Pons (tissue), 1 donor: ENCODE measurements at regions not wholly inside any gene's neighbourhood (a gene's known extent, or its start where the extent isn't known, plus 50 kb on each side); places are given as distances from the start of the nearest gene placed in this dataset.

Experiments
- DNase-seq: peaks from one replicate; pipeline ENCODE4 v3.0.0-alpha.2; 2016; ENCODE audit warnings: low spot score

DNA sequence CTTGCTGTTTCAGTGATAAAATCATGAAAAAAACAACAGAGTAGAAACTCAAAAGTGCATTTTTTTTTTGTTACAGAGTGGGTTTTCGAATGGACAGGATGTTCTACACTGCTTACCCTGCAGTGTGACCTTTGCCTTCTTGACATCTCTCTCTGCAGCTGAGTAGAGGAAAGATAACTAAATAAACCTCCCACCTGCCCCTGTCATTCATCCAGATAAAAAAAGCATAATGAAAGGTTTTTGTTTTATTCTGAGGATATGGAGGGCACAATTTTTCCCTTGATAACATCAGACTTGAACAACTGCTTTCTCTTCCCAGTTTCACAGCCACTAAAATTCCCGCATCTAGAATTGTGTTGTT, 193.6 kb upstream of the FOXQ1 start:
- DNase-seq, result no peak

DNA sequence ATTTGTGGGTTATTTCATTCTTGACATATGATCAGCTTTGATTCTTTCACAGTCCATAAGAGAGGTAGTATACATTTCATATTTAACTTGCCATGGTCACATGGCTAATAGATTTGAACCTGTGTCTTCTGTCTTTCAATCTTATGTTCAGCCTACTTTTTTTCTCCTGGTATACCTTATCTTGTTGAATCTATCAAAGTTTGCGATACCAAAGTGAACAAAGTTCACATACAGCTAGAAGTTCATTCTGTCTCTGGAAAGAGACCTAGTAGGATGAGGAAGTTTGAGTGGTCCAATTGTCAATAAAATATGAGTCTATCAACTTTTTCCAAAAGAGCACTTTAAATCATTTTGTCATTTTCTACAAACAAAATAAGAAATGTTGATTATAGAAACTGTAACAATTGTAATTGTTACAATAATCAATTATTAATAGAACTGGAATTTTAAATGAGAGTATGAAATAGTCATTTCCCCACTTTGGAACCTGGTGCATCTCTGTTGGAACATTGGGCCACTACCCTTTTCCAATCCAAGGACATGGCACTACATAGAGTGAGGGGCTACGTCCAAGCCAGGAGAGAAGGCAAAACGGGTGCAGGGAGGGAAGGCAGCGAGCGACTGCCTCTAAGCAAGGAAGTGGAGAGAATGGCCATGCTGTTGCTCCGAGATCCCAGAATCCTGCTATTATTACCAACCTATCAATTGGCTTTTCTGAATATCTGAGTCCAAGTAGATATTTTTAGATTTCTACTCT, 194.2 kb upstream of the FOXQ1 start:
- DNase-seq, result no peak

DNA sequence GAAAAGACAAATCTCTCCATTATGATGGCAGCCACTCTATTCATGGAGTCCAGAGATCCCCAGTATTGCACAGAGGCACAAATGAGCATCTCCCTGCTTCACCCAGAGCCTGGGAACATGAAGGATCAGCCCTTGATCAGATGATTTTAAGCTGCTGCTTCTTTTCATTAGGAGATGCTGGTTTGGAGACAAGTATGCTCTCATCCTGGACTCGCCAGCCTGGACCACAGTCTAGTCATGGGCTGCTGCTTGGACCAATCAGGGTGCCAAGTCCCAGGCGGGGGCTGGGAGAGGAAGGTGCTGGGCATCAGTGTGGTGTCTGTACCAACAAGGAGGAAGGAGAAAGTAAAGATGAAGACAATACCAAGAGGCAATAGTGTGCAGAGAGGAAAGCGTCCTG, 195.7 kb upstream of the FOXQ1 start:
- DNase-seq, result no peak

DNA sequence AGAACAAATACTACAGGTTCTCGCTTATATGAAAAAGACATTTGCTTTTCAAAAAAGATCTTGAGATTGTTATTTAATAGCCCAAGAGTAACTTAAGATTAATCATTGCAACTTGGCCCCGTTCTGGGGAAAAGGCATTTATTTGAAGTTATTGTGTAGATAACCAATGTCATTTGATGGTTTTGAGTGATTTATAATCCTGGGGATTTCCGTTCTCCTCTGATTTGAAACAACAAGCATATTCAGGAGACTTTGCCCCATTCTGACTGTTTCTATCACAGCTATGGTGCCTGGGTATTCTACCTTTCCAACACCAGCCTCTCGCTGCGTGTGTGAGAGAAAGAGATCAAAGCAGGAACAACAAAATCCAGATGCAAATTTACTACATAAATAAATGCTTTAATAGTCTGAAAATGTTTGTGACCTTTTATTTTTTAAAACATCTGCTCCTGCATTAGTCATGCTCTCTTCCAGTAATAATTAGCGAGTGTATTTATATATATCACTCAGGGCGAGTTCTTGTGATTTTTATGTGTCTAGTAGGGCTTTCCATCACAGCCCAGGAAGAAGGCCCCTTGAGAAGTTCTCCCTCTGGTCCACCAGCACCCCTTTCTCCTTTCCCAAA, 197.9 kb upstream of the FOXQ1 start:
- DNase-seq, result no peak

DNA sequence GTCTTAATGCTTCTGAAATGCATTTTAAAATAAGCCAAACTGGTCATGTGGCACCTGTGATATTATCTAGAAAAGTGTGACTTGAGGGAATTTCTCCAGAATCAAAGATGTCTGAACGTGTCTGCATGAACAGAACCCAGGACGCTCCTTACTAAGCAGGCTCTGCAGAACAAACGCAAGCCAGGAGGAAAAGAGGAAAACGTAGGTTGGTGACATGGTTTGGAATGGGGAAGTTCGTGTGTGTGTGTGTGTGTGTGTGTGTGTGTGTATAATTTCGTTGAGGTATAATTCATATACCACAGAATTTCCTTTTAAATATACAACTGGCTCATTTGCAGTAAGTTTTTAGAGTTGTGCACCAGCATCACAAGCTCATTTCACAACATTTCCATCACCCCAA, 200.5 kb upstream of the FOXQ1 start:
- no peak for DNase-seq

DNA sequence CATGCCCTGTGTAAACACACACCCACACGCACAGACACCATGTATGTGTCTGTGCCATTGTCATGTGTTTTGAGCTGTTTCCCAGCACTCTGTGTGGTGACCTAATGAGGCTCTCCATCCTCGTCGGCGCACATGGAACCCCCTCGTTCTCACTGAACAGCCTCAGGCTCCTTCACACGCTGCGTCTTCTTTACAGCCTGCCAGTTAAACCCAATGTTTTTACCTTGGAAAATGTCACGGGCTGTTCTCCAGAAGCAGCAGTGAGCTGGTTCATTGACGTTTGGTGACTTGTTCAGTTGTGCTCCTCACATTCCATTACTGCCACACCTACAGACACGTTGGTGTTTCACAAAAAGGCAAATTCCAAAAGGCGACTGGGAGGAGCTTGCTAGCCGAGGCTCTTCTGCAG, 201.0 kb upstream of the FOXQ1 start:
- no peak for DNase-seq

DNA sequence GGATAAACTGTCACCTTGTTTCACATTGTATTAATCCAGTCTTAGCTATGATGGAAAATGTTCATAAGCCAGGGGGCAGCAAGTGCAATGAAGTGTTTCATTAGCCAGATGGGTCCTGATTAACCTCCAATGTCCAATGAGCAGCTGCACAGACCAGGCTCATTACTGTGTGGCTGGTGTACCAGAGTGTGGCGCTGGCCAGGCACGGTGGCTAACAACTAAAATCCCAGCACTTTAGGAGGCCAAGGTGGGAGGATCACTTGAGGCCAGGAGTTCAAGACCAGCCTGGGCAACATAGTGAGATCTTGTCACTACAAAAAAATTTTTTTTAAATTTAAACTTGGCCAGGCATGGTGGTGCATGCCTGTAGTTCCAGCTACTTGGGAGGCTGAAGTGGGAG, 201.7 kb upstream of the FOXQ1 start:
- no peak for DNase-seq

DNA sequence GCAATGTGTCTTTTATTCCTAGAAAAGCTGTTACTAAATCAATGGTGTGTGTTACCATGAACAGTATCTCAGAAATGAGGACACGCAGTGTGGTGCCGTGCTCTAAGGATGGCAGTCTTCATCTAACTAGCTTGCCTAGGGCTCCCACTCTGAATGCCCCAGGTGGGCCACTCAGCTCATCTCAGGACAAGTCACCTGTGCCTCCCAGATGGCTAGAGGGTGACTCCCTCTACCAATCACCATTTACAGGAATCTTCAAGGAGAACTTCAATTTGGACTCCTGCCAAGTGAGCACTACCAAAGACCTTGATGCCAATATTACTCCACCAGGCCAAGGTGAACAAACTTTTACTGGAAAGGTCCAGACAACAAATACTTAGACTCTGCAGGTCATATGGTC, 202.8 kb upstream of the FOXQ1 start:
- DNase-seq, result no peak

DNA sequence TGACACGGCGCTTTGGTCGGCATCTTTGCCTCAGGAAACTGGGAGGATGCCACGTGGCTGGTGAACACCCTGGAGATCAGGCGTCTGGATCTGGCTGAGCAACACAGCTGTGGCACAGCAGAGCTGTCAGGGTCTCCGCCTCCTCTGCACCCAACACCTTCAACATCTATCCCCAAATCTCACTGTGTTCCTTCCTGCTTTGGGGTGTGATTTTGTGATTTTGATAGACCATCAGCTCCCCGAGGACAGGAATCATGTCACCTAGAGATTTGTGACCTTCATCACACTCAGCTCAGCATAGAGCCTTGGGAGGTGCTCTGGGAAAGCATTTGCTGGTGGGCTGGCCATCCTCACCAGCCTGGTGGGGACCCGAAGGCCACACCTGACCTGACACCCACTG, 203.7 kb upstream of the FOXQ1 start:
- no peak for DNase-seq

DNA sequence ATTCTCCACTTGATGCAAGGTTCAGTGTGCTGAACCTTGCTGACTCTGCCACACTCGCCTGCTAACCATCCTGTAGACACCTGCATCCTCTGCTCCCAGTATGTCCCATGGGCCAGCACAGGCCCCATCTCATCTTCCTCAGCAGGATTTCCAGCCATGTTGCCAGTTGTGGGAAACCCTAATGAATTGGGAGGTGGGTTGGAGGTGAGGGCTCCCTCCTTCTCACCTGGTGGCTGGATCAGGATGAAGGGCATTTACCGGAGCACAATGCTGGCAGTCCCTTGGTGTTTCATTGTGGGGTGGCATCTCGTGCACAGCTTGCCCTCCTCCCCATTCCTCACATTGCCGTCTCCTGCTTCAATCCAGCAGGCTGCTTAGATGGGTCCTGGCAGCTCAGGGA, 204.3 kb upstream of the FOXQ1 start:
- DNase-seq, result no peak

DNA sequence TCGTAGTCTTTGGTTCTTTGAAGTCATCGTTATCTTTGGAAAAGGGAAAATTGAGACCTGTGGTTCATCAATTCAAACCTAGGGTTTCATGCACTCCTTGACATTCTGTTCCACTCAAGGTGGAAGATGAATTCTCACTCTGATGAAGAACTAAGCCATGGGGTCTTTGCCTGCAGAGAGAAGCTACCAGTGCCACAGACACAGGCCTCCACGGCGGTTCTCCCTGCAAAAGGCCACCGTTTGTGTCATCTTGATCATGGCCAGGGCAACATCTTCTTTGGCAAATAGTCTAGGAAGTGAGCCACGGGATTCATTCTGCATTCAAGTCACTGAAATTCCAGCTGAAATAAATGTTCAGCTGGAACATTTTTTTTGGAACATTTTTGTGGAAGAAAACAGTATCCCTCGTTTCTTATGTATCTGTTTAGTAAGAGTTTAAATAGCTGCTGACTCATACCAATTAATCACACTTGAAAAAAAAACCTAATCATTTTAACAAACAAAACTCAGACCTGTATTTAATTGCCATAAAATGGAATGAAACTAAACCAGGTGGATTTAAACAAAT, 206.0 kb upstream of the FOXQ1 start:
- no peak for DNase-seq

DNA sequence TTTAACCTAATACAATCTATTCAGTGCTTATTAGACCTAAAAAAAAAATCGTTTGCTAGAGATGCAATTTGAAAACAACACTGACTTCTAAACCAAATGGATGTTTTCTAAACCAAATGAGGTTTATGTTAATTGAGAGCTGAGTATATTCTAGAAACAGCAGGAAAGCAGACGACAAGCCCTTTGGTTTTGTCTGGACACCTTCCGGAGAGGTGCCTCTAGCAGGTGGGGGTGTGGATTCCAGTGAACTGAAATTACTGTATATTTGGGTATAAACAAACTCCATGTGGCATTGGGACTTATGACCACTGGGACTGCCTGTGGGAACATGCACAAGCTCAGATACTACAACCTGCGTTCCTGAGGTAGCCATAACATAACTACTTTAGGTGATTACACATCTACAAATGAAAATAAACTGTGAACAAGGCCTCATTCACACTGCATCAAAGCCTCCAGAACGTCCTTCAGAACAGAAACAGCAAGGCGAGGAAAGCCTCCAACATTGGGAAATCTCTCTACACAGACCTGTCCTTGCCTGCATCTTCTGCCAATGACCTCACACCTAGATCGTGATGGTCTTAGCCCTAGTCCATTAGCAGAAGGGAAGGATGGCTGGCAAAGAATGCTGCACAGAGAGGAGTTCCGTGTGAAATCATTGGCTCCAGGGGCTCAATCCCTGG, 206.8 kb upstream of the FOXQ1 start:
- DNase-seq, result no peak

DNA sequence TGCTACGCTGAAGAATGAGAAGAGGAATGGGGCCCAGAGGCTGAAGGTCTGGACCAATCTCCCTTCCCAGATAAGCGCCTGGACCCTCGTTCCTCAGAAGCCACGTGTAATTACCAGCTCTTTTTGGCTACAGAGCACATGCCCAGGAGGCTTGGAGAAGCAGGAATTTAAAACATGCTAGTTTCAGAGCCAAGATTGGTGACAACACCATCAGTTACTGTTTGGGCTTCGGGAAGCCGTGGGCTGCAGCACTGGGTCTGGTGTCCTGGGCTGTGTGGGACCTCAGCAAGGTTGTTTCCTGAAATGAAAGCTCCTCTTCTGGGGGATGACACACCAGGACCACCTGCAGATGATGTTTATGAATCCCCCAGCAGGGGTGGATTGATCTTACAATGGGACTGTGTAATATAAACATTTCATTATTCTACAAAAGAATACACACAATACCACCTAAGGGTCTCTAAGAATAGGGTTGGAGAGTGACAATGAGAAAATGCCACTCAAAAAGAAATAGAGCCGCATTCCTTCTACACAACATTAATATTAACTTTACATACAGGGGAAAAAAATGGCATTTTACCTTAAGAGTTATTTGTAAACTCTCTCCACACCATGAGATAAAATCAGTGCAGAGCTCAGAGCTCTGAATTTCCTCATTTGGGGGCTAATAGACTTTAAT, 207.8 kb upstream of the FOXQ1 start:
- DNase-seq, result no peak

DNA sequence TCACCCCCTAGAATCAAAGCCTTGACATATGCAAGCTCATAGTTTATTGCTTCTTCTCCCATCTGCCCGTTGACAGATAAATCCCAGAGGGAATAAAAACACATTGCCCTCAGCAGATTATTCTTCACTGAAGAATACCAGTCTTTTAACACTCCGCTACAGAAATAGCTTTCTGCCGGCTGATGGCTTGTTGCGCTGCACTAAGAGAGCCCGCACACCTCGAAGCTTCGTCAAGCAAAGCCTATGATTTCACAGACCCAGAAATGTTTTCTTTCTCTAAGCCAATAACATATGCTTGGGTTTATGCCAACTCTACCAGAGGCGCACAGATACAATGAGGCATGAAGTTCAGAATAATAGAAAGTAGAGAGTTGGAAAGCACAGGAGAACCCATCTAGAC, 208.9 kb upstream of the FOXQ1 start:
- DNase-seq, result no peak

DNA sequence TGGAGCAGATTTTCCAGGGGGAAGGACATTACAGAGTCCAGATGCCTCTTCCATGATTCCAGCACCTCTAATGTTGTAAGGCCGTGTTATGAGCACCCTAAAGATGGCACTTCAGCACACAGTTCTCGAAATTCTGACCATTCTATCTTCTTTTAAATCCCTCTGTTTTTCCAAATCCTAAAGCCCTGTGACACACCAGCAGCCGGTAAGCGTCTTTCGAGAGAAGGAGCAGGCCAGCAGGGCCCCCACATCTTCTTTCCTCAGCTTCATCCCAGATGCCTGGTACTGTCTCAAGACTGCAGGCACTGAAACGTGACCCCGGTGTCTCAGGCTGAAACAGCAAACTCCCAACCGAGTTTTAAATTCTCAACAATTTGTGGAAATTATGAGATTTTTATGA, 211.6 kb upstream of the FOXQ1 start:
- DNase-seq, result no peak

DNA sequence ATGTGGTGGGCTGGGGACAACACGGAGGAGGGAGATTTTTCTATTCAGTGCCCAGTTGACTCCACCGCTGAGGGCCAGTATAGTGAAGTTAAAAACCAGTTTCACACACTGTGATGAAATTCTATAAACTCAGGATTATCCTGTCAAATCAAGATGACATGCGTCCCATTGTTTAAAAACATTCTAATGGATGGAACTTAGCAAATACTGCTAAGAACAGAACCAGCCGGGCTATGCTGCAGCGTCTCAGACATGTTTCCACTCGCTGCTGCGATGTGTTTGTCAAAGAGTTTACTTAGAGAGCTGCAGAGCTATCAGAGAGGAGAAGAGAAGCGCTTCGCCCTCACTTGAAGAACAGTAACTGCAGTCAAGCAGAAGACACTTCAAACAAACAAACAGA, 212.6 kb upstream of the FOXQ1 start:
- DNase-seq, result no peak

DNA sequence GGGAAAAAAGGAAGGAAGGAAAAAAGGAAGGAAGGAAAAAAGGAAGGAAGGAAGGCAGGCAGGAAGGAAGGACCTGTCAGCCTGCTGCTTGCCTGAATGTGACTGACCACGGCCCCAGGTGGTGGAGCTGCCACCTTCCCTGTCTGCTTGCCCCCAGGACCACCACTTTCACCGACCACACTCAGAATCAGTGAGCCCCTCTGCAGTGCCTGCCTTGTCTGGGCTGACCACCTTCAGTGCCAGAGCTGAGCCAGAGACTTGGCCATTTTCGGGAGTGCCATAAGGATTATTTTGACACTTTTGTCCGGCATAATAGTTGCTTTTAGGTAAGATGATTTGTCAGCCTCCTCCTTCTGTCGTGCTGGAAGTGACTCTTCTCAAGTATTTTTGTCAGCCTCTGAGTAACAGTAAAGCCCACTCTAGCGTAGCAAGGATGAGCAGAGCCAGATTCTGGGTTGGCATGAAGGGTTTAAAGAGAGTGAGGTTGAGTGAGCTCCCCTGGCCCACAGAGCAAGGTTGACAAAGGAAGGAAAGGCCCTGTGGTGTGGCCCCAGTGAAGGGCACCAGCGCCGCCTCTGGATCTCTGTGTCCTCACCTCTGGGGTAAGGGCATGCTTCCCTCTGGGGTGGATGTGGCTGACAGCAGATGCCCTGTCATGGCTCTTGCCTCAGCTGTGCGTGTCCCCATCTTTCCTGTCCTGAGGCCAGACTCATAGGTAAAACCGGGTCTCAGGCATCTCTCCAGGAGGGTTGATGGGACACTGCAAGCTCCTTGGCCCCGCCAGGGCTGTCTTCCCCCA, 214.7 kb upstream of the FOXQ1 start:
- no peak for DNase-seq

DNA sequence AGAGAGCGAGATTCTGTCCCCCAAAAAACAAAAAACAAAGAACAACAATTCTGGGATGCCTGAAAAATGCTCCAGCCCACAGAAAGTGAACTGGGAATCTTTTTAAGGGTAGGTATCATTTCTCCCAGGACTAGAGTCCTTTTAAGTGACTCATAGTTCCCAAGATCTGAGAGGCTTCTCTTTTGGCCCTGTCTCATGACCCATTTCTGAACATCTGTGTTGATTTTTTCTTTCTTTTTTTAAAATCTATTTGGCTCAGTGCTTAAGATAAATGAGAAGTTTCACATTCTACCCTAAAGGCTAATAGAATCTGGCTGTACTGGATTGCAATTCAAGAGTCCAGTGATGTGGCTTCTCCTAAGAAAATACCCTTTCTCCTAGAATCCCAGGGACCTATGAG, 217.6 kb upstream of the FOXQ1 start:
- DNase-seq, result no peak

DNA sequence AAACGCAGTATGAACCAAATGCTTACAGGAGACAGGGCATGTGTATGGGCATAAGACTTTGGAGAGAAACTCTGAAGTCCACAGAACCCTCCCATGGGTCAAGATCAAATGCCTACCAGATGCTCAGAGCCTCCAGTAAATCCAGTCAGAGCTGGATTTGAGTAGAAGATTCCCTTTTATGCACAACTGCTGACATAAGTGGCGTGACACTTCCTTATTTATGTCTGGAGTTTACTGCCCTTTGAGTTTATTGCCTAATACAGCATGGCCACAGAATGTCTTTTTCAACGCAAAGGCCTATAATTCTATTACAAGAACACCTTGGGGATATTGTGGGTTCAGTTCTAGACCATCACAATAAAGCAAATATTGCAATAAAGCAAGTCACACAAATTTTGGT, 220.0 kb upstream of the FOXQ1 start:
- DNase-seq, result no peak

DNA sequence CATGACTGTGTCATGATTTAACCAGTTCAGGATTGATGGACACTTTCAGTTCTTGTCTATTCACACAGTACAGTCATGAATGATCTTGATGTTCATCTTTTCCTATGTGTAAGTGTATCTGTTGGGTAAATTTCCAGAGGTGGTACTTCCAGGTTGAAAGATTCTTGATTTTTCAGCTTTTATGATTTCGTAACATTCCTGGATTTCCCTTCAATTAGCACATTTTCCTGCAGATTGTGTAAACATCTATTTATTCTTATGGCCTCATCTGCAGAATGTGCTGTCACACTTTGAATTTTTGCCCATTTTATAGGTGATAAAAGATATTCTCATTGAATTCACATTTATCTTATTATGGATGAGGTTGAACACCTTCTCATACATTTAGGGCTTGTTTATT, 222.0 kb upstream of the FOXQ1 start:
- no peak for DNase-seq

DNA sequence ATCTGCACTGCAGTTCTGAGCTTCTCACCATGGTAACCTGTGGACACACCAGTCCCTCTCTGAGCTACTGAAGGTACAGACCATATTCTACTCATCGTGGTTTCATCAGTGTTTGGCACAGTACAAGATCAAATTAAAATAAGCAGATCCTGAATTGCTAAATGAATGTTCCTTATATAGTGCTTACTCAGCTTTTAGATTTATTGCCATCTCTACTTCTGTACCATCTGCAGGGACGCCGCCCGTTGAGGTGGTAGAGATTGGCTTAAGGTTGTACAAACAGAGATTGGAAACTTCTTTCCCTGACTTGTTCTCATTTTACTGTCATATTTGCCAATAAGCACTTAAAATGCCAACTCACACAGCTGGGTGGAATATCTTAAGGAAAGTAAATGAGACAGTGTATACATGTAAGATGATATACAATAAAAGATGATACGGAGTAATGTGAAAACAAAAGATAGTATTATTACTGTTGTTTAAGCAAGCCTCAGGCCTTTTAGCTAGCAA, 223.4 kb upstream of the FOXQ1 start:
- no peak for DNase-seq
